GM19043 (cell line): ENCODE measurements at regions not wholly inside any gene's neighbourhood (a gene's known extent, or its start where the extent isn't known, plus 50 kb on each side); places are given as distances from the start of the nearest gene placed in this dataset.
"Not testable (repeated sequence)": the region's sequence is repeated elsewhere in the genome, so short reads cannot be mapped to it uniquely, and the experiment has no call there.

ENCODE experiments used
- ATAC-seq: cut with Tn5 transposase; IDR thresholded peaks from one replicate; pipeline ENCODE4 v1.9.1; 2021; ENCODE audit warnings: low read depth; ENCODE audit not compliant: unreplicated experiment

- no peak for ATAC-seq
These were observed 573.3 kb upstream of the RORB start for GRCh38 chr9:73923796-73924195.

GRCh38 chr9:73951147-73951546 is 546.0 kb upstream of the RORB start:
- no peak for ATAC-seq

- ATAC-seq = no peak
These were observed 534.3 kb upstream of the RORB start for GRCh38 chr9:73962792-73963191.

GRCh38 chr9:73969936-73970335 is 527.2 kb upstream of the RORB start:
- no peak for ATAC-seq

- ATAC-seq = not testable (repeated sequence)
These were observed 520.7 kb upstream of the RORB start for GRCh38 chr9:73976424-73976823.

- ATAC-seq = no peak
These were observed 517.3 kb upstream of the RORB start for GRCh38 chr9:73979894-73980264.

- ATAC-seq = no peak
These were observed 516.4 kb upstream of the RORB start for GRCh38 chr9:73980754-73981153.

GRCh38 chr9:73981405-73981804 is 515.7 kb upstream of the RORB start:
- no peak for ATAC-seq

GRCh38 chr9:73995836-73996235 is 501.3 kb upstream of the RORB start:
- no peak for ATAC-seq

- no peak for ATAC-seq
These were observed 500.3 kb upstream of the RORB start for GRCh38 chr9:73996844-73997243.

GRCh38 chr9:74001382-74001781 is 495.8 kb upstream of the RORB start:
- no peak for ATAC-seq

- ATAC-seq = no peak
These were observed 490.2 kb upstream of the RORB start for GRCh38 chr9:74006935-74007334.

GRCh38 chr9:74007833-74008232 is 489.3 kb upstream of the RORB start:
- no peak for ATAC-seq

- no peak for ATAC-seq
These were observed 481.1 kb upstream of the RORB start for GRCh38 chr9:74016004-74016403.

- ATAC-seq = no peak
These were observed 471.7 kb upstream of the RORB start for GRCh38 chr9:74025402-74025925.

- ATAC-seq = no peak
These were observed 464.7 kb upstream of the RORB start for GRCh38 chr9:74032421-74032820.

GRCh38 chr9:74035786-74036185 is 461.3 kb upstream of the RORB start:
- ATAC-seq = no peak

- no peak for ATAC-seq
These were observed 460.4 kb upstream of the RORB start for GRCh38 chr9:74036549-74037231.

- no peak for ATAC-seq
These were observed 459.9 kb upstream of the RORB start for GRCh38 chr9:74037274-74037673.

GRCh38 chr9:74041588-74041987 is 455.5 kb upstream of the RORB start:
- no peak for ATAC-seq

- ATAC-seq = no peak
These were observed 452.3 kb upstream of the RORB start for GRCh38 chr9:74044844-74045243.

GRCh38 chr9:74056023-74056422 is 441.1 kb upstream of the RORB start:
- ATAC-seq = no peak

GRCh38 chr9:74057051-74057450 is 440.1 kb upstream of the RORB start:
- ATAC-seq = not testable (repeated sequence)
